A549 (cell line): ENCODE measurements at regions not wholly inside any gene's neighbourhood (a gene's known extent, or its start where the extent isn't known, plus 50 kb on each side); places are given as distances from the start of the nearest gene placed in this dataset.

Experiments
- ATAC-seq, 2 experiments: fragments of 200-7000 bp in 1 of 2; fragments of >200 bp in 1 of 2; cut with Nextera tagmentation in 1 of 2; cut with Tn5 transposase in 1 of 2; 3 replicates each; pipeline versions ENCODE4 v1.8.0 to v1.9.1; 2018 to 2020; ENCODE audit warnings: mild to moderate bottlenecking in 1 of 2, moderate library complexity in 1 of 2
- CTCF ChIA-PET: fragments of 300-600 bp; sonication (Branson Sonifier 250); formaldehyde crosslinking; extraction: SDS; loops from one replicate; lab custom pipeline; 2021; ENCODE audit warnings: antibody characterized with exemption, inconsistent platforms; lab: Yijun Ruan, JAX
- POLR2A ChIA-PET: fragments of 350-600 bp; formaldehyde crosslinking; extraction: SDS; loops from one replicate; lab custom pipeline; 2021; ENCODE audit warnings: antibody characterized with exemption, inconsistent platforms; lab: Yijun Ruan, JAX
- DNase-seq, 2 experiments: peaks; one replicate each; pipeline versions ENCODE4 v3.0.0 to v3.0.0-alpha.2; 2011 to 2016; ENCODE audit warnings: low read depth in 1 of 2, low spot score in 1 of 2
- FAIRE-seq: peaks from 2 replicates; lab custom pipeline; 2011; peaks lifted over from hg19 to GRCh38; lab: Jason Lieb, UNC
- H3K27ac ChIP-seq, 2 experiments: fragments of >200 bp; sonication (Bioruptor Twin); formaldehyde crosslinking; 3 replicates each; pipeline ENCODE4 v1.5.1; 2016 to 2017
- H3K4me1 ChIP-seq: fragments of >200 bp; sonication (Bioruptor Twin); formaldehyde crosslinking; 3 replicates; pipeline ENCODE4 v1.6.1; 2016
- H3K4me2 ChIP-seq: fragments of >200 bp; sonication (Bioruptor Twin); formaldehyde crosslinking; 3 replicates; pipeline ENCODE4 v1.6.1; 2016
- H3K4me3 ChIP-seq: fragments of >200 bp; sonication (Bioruptor Twin); formaldehyde crosslinking; 3 replicates; pipeline ENCODE4 v1.5.1; 2016
- H3K9me3 ChIP-seq: fragments of >200 bp; sonication (Bioruptor Twin); formaldehyde crosslinking; 3 replicates; pipeline ENCODE4 v1.6.1; 2016
- CEBPB ChIP-seq, 2 experiments: fragments of >200 bp in 1 of 2; sonication (Bioruptor Twin) in 1 of 2; formaldehyde crosslinking in 1 of 2; IDR thresholded peaks; 2 replicates each; pipeline ENCODE4 v1.6.1; 2012 to 2016
- CHD2 ChIP-seq: fragments of 150-350 bp; IDR thresholded peaks from 2 replicates; pipeline ENCODE4 v1.6.1; 2014; ENCODE audit warnings: low read length; ENCODE audit not compliant: partially characterized antibody
- CHD4 ChIP-seq: fragments of 200-600 bp; sonication (generic); IDR thresholded peaks from 2 replicates; pipeline ENCODE4 v1.6.1; 2016; ENCODE audit warnings: antibody characterized with exemption, mild to moderate bottlenecking, borderline replicate concordance
- EP300 ChIP-seq, 2 experiments: fragments of >200 bp; sonication (Bioruptor Twin); formaldehyde crosslinking; IDR thresholded peaks; 2 replicates in 1 of 2; 3 replicates in 1 of 2; pipeline ENCODE4 v1.6.1; 2016 to 2017
- ESRRA ChIP-seq: fragments of 150-350 bp; IDR thresholded peaks from 2 replicates; pipeline ENCODE4 v1.6.1; 2014; ENCODE audit warnings: mild to moderate bottlenecking, low read length, borderline replicate concordance
- GATA3 ChIP-seq: IDR thresholded peaks from 2 replicates; pipeline ENCODE4 v1.6.1; 2012; ENCODE audit warnings: borderline replicate concordance
- HEYL ChIP-seq: fragments of 250-450 bp; sonication (Bioruptor Pico); IDR thresholded peaks from 2 replicates; pipeline ENCODE4 v1.8.0; 2021; ENCODE audit warnings: mild to moderate bottlenecking, moderate library complexity
- HOXA7 ChIP-seq: fragments of 250-450 bp; sonication (Bioruptor Pico); IDR thresholded peaks from 2 replicates; pipeline ENCODE4 v1.5.0; 2020; ENCODE audit warnings: mild to moderate bottlenecking, moderate library complexity
- JUN ChIP-seq, 2 experiments: fragments of >200 bp; sonication (Bioruptor Twin); formaldehyde crosslinking; IDR thresholded peaks; 2 replicates in 1 of 2; 3 replicates in 1 of 2; pipeline ENCODE4 v1.6.1; 2016 to 2017
- MAFK ChIP-seq: fragments of 450-650 bp; IDR thresholded peaks from 2 replicates; pipeline ENCODE4 v1.6.1; 2014; ENCODE audit not compliant: partially characterized antibody
- MAZ ChIP-seq: fragments of 150-350 bp; IDR thresholded peaks from 2 replicates; pipeline ENCODE4 v1.6.1; 2014; ENCODE audit warnings: antibody characterized with exemption, low read depth, low read length, borderline replicate concordance
- NPAS2 ChIP-seq: fragments of 250-450 bp; sonication (Bioruptor Pico); IDR thresholded peaks from 2 replicates; pipeline ENCODE4 v1.8.0; 2022; ENCODE audit warnings: mild to moderate bottlenecking, moderate library complexity, borderline replicate concordance
- PHF8 ChIP-seq: fragments of 200-600 bp; sonication (generic); IDR thresholded peaks from 2 replicates; pipeline ENCODE4 v1.6.1; 2016; ENCODE audit warnings: low read depth, mild to moderate bottlenecking, antibody characterized with exemption, moderate library complexity, borderline replicate concordance
- POLR2A ChIP-seq: IDR thresholded peaks from 2 replicates; pipeline ENCODE4 v1.6.1; 2012; ENCODE audit warnings: mild to moderate bottlenecking, low read length
- POLR2AphosphoS2 ChIP-seq: conservative IDR thresholded peaks from 2 replicates; pipeline ENCODE4 v1.6.1; 2012; ENCODE audit warnings: low read length, improper control_type of control experiment, inconsistent platforms
- RAD21 ChIP-seq, 2 experiments: fragments of >200 bp in 1 of 2; sonication (Bioruptor Twin) in 1 of 2; formaldehyde crosslinking in 1 of 2; IDR thresholded peaks in 1 of 2; conservative IDR thresholded peaks in 1 of 2; 2 replicates in 1 of 2; 3 replicates in 1 of 2; pipeline ENCODE4 v1.6.1; 2012 to 2018; ENCODE audit warnings: inconsistent platforms in 1 of 2
- SMC3 ChIP-seq: fragments of >200 bp; sonication (Bioruptor Twin); formaldehyde crosslinking; IDR thresholded peaks from 3 replicates; pipeline ENCODE4 v1.6.1; 2018; ENCODE audit warnings: inconsistent platforms
- TFCP2L1 ChIP-seq: fragments of 250-450 bp; sonication (Bioruptor Pico); IDR thresholded peaks from 2 replicates; pipeline ENCODE4 v1.5.0; 2021; ENCODE audit warnings: mild to moderate bottlenecking
- ZC3H11A ChIP-seq: fragments of 450-650 bp; IDR thresholded peaks from 2 replicates; pipeline ENCODE4 v1.6.1; 2014; ENCODE audit warnings: antibody characterized with exemption, mild to moderate bottlenecking
- WGBS: methylation state at CpG from one replicate; pipeline ENCODE4 v1.1.6; 2017; ENCODE audit errors: missing lambda C conversion rate; 5-methylcytosine and 5-hydroxymethylcytosine counted together
- TF ChIP-seq, protein P1 (sequence below): fragments of >200 bp; sonication (Bioruptor Twin); formaldehyde crosslinking; IDR thresholded peaks from 3 replicates; pipeline ENCODE4 v1.6.1; 2016
- TF ChIP-seq, protein P2 (sequence below): fragments of 250-450 bp; sonication (Bioruptor Pico); IDR thresholded peaks from 2 replicates; pipeline ENCODE4 v1.5.0; 2021; ENCODE audit warnings: mild to moderate bottlenecking, moderate library complexity, borderline replicate concordance
- TF ChIP-seq, protein P3 (sequence below): fragments of >200 bp; sonication (Bioruptor Twin); formaldehyde crosslinking; IDR thresholded peaks from 2 replicates; pipeline ENCODE4 v1.6.1; 2016
- TF ChIP-seq, protein P4 (sequence below): fragments of 450-650 bp; IDR thresholded peaks from 2 replicates; pipeline ENCODE4 v1.6.1; 2014; ENCODE audit warnings: antibody characterized with exemption
- TF ChIP-seq, protein P5 (sequence below): fragments of 150-350 bp; IDR thresholded peaks from 2 replicates; pipeline ENCODE4 v1.6.1; 2014; ENCODE audit warnings: low read depth, mild to moderate bottlenecking, low read length
- TF ChIP-seq, protein P6 (sequence below): IDR thresholded peaks from 2 replicates; pipeline ENCODE4 v1.6.1; 2012

DNA sequence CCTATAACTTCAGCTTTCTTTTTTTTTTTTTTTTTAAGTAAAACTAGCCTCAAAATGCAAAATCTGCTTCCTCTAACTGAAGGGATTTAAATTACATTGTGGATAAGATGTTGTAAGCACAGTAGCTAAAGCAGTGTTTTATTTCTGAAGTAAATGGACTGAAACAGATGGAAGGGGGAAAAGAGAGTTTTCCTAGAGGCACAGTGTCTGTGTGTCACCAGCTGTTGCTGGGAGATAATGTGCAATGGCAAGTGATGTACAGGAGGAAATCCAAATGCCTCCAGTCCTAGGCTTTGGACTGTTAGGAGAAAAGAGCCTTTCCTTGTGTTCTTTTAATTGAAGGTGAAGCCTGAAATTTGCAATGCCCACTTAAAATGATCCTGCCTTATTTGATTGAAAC, 672.1 kb downstream of the GRXCR1 start:
- CTCF ChIA-PET: no interaction called here
- no peak for ATAC-seq

DNA sequence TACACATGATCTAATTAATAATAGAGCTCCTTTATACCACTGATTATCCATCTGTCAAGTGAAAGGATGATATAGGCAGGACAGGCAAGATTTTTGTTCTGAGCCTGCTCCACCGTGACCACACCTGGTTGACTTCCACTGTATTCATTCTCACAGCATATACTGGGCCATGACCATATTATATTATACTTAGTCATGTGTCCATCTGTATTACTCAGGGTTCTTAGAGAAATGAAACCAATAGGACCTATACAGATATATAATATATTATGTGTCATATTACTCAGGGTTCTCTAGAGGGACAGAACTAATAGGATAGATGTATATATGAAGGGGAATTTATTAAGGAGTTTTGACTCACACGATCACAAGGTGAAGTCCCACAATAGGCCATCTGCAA, 675.1 kb downstream of the GRXCR1 start:
- FAIRE-seq: no peak
- DNase-seq: no peak
- Histone ChIP-seq H3K4me2 (no peak overlapping the region), H3K4me3 (no peak overlapping the region), H3K27ac (no peak overlapping the region), H3K9me3 (no peaks in the 10 kb centered on the region), H3K4me1 (no peaks in the 10 kb centered on the region)
- ChIA-PET CTCF (interaction anchor here (0.8 kb wide), 1 partner anchor 13 kb away, joined by 5 read pairs; no protein-coding TSS in a partner anchor), POLR2A (no interaction called here)
- 0% methylated on average over 2 of the region's 2 CpGs for WGBS
- no peak for ATAC-seq
- no peak for TF ChIP-seq POLR2A

More for the DNA sequence above, 672.1 kb downstream of the GRXCR1 start:
- TF ChIP-seq CHD2 (no peak), JUN (IDR thresholded peaks at IDR 0.05) (no peak), MAZ (no peak), EP300 (IDR thresholded peaks at IDR 0.05) (no peak), ESRRA (no peak), HOXA7 (CRISPR knock-in tag) (no peak), SMC3 (no peak), NPAS2 (CRISPR knock-in tag) (no peak), ZC3H11A (no peak), HEYL (CRISPR knock-in tag) (no peak), POLR2AphosphoS2 (no peak), CEBPB (IDR thresholded peaks at IDR 0.05) (no peak), CHD4 (no peak)
- TF ChIP-seq, protein P1, sequence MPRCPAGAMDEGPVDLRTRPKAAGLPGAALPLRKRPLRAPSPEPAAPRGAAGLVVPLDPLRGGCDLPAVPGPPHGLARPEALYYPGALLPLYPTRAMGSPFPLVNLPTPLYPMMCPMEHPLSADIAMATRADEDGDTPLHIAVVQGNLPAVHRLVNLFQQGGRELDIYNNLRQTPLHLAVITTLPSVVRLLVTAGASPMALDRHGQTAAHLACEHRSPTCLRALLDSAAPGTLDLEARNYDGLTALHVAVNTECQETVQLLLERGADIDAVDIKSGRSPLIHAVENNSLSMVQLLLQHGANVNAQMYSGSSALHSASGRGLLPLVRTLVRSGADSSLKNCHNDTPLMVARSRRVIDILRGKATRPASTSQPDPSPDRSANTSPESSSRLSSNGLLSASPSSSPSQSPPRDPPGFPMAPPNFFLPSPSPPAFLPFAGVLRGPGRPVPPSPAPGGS: no peak
- TF ChIP-seq, protein P2, sequence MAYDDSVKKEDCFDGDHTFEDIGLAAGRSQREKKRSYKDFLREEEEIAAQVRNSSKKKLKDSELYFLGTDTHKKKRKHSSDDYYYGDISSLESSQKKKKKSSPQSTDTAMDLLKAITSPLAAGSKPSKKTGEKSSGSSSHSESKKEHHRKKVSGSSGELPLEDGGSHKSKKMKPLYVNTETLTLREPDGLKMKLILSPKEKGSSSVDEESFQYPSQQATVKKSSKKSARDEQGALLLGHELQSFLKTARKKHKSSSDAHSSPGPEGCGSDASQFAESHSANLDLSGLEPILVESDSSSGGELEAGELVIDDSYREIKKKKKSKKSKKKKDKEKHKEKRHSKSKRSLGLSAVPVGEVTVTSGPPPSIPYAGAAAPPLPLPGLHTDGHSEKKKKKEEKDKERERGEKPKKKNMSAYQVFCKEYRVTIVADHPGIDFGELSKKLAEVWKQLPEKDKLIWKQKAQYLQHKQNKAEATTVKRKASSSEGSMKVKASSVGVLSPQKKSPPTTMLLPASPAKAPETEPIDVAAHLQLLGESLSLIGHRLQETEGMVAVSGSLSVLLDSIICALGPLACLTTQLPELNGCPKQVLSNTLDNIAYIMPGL: no peak
- H3K4me3 ChIP-seq: no peak overlapping the region
- H3K4me1 ChIP-seq: no peaks in the 10 kb centered on the region
- DNase-seq: no peak
- no peaks in the 10 kb centered on the region for H3K9me3 ChIP-seq
- H3K27ac ChIP-seq: no peak overlapping the region
- no peak for FAIRE-seq
- H3K4me2 ChIP-seq: no peak overlapping the region
- POLR2A ChIA-PET: no interaction called here

DNA sequence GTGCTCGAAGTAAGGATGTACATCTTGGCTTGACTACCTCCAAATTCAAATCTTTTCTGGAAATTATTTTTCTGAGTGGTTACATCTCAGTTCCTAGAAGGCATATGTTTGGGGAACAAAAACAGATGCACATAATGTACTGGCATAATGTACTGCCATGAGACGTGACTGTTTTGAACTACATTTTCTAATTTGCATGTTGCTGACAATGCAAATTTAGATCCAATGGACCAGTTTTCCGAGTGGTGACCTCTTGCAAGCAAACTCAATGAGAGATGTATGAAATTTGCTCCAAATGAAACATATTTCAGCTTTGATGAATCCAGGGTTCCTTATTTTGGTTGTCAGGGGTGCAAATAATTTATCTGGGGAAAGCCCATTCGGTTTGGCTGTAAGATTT, 694.3 kb downstream of the GRXCR1 start:
- WGBS: 0% methylated on average over 4 of the region's 4 CpGs
- no peak overlapping the region for H3K27ac ChIP-seq
- no peak overlapping the region for H3K4me2 ChIP-seq
- no peak overlapping the region for H3K4me3 ChIP-seq
- FAIRE-seq (no peak), ATAC-seq (no peak), DNase-seq (no peak)
- no peaks in the 10 kb centered on the region for H3K4me1 ChIP-seq
- POLR2A ChIA-PET: no interaction called here
- H3K9me3 ChIP-seq: no peaks in the 10 kb centered on the region
- peak; percentile 70 for TF ChIP-seq MAFK
- no peak for TF ChIP-seq MAZ
- CTCF ChIA-PET: no interaction called here

DNA sequence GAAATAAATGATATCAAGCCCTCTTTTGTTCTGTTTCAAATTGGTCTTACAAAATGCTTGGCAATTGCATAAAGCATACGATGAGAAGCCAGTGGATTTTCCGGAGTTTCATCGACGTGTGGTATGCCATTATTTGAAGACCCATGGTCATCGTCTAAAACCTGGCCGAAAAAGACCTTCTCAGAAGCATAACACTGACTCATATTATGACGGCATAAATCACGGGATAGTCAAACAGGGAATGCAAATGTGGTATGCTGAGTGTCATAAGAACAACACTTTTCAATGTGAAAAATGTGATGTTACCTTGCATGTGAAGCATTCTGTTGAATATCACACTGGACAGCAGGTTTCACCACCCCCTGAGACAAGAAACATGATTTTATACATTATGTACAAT, 695.2 kb downstream of the GRXCR1 start:
- no peaks in the 10 kb centered on the region for H3K9me3 ChIP-seq
- no peaks in the 10 kb centered on the region for H3K4me1 ChIP-seq
- WGBS: 25% methylated on average over 8 of the region's 8 CpGs
- FAIRE-seq: no peak
- no peak overlapping the region for H3K4me2 ChIP-seq
- H3K4me3 ChIP-seq: no peak overlapping the region
- CTCF ChIA-PET: no interaction called here
- POLR2A ChIA-PET: no interaction called here
- no peak overlapping the region for H3K27ac ChIP-seq
- DNase-seq: no peak
- no peak for ATAC-seq
- TF ChIP-seq NPAS2 (CRISPR knock-in tag) (no peak), RAD21 (conservative IDR thresholded peaks at IDR 0.05 in 1 of 2, IDR thresholded peaks at IDR 0.05 in 1 of 2) (no peak), HOXA7 (CRISPR knock-in tag) (no peak), TFCP2L1 (CRISPR knock-in tag) (no peak), PHF8 (no peak), POLR2AphosphoS2 (no peak), CHD4 (no peak), ESRRA (no peak), GATA3 (no peak), MAFK (no peak)
- TF ChIP-seq, protein P3, sequence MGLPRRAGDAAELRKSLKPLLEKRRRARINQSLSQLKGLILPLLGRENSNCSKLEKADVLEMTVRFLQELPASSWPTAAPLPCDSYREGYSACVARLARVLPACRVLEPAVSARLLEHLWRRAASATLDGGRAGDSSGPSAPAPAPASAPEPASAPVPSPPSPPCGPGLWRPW: no peak
- TF ChIP-seq, protein P4, sequence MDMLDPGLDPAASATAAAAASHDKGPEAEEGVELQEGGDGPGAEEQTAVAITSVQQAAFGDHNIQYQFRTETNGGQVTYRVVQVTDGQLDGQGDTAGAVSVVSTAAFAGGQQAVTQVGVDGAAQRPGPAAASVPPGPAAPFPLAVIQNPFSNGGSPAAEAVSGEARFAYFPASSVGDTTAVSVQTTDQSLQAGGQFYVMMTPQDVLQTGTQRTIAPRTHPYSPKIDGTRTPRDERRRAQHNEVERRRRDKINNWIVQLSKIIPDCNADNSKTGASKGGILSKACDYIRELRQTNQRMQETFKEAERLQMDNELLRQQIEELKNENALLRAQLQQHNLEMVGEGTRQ: no peak
- TF ChIP-seq, protein P5, sequence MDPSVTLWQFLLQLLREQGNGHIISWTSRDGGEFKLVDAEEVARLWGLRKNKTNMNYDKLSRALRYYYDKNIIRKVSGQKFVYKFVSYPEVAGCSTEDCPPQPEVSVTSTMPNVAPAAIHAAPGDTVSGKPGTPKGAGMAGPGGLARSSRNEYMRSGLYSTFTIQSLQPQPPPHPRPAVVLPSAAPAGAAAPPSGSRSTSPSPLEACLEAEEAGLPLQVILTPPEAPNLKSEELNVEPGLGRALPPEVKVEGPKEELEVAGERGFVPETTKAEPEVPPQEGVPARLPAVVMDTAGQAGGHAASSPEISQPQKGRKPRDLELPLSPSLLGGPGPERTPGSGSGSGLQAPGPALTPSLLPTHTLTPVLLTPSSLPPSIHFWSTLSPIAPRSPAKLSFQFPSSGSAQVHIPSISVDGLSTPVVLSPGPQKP: no peak
- TF ChIP-seq, protein P6, sequence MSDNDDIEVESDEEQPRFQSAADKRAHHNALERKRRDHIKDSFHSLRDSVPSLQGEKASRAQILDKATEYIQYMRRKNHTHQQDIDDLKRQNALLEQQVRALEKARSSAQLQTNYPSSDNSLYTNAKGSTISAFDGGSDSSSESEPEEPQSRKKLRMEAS: no peak
- TF ChIP-seq, protein P1: no peak
